Psoas muscle (tissue), 7 donors: ENCODE measurements at regions not wholly inside any gene's neighbourhood (a gene's known extent, or its start where the extent isn't known, plus 50 kb on each side); places are given as distances from the start of the nearest gene placed in this dataset.

Source experiments
- ATAC-seq, 4 donors: fragments of 200-7000 bp; cut with Tn5 transposase; one replicate each; pipeline ENCODE4 v1.9.1; 2020; ENCODE audit warnings: moderate library complexity in 3 of 4, mild to moderate bottlenecking in 2 of 4
- DNase-seq, 2 donors: peaks; one replicate each; pipeline ENCODE4 v3.0.0-alpha.2; 2020
- H3K27ac ChIP-seq: fragments of 200-600 bp; one replicate; pipeline ENCODE4 v1.8.0; 2022
- H3K27me3 ChIP-seq, 3 donors: fragments of 200-600 bp in 1 of 3; one replicate each; pipeline versions ENCODE4 v1.6.1 to v1.8.0; 2013 to 2022; ENCODE audit warnings: low read length in 2 of 3, mild to moderate bottlenecking in 2 of 3, moderate library complexity in 1 of 3; ENCODE audit not compliant: insufficient read depth in 3 of 3
- H3K36me3 ChIP-seq, 2 donors: fragments of 200-600 bp in 1 of 2; one replicate each; pipeline versions ENCODE4 v1.6.1 to v1.8.0; 2013 to 2022; ENCODE audit warnings: low read depth in 1 of 2, mild to moderate bottlenecking in 1 of 2, moderate library complexity in 1 of 2; ENCODE audit not compliant: insufficient read depth in 1 of 2
- H3K4me1 ChIP-seq: fragments of 200-600 bp; one replicate; pipeline ENCODE4 v1.8.0; 2022
- H3K4me3 ChIP-seq: fragments of 200-600 bp; one replicate; pipeline ENCODE4 v1.8.0; 2022; ENCODE audit warnings: mild to moderate bottlenecking
- H3K9me3 ChIP-seq: fragments of 200-600 bp; one replicate; pipeline ENCODE4 v1.8.0; 2022
- CTCF ChIP-seq: fragments of 200-600 bp; IDR thresholded peaks from one replicate; pipeline ENCODE4 v1.8.0; 2022; ENCODE audit warnings: antibody characterized with exemption
- WGBS, 3 donors: extraction: QIAGEN DNeasy Blood & Tissue Kit; methylation state at CpG; one replicate each; pipeline versions ENCODE4 v1.1.6 to v1.1.7; 2013; 5-methylcytosine and 5-hydroxymethylcytosine counted together
- intact Hi-C, 2 donors: fragments of 100-400 bp; cut with DNase I; formaldehyde crosslinking; loops; one replicate each; pipeline versions ENCODE4 v1.11.0 to v1.14.2; 2022
- donor health status: healthy with polysubstance abuse.
- donor health status: DM: no; HTN: no; CAD: no; lungs with moderate emphysema.
- donor health status: Bipolar disorder and iron deficiency.
- donor health status: healthy.
- donor health status: DM: yes; HTN: yes; CAD: no.
- donor health status: DM: no; HTN: no; CAD: no.
- donor health status: DM: yes; HTN: yes; CAD: no.

DNA sequence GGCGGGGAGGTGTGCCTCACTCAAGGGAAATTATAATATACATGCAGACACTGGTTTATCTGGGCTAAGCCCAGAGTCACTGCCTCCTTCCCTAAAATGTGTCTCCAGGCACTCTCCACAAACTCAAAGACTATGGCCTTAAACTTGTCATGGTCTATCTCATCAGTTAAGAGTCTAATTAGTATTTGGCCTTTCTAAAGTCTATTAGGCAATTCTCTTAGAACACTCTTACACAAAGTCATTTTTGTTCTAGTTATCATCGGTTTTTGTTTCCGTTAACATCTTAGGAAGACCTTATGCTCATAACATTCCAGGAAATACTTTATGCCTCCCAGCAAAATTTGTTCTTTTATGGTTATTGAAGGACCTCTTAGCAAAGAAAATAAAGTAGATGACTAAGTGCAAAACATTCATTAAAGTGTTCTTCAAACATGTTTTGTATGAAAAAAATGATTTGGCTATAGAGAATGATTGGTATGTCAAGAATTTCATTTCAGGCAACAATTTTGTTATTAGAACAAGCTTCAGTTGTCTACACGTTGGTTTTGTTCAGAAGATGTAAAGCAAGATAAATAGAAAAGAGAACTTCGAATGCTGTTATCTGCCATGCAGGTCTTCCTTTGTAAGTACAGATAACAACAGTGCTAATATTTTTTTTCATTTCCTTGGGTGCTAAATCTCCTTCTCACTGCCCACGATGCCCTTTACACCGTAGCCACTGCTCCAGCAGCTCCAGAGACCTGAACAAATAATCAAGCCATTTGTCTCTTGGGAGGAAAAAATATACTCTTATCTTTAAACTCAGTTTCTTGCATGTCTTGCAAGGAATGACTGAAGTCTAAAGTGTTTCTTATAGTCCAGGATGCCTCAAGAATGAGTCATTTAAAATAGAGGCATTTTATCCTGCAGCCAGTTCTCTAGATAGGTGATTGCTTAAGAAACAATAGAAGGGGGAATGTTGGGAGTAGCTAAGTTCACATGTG, 170.4 kb downstream of the HTR1B start:
- TF ChIP-seq CTCF: no peak
- no peaks in the 10 kb centered on the region for H3K27me3 ChIP-seq
- WGBS, 3 donors: 54 to 68% (median 57%) methylated on average over 7 of the region's 7 CpGs
- DNase-seq (no peak), ATAC-seq (no peak)
- no peaks in the 10 kb centered on the region for H3K9me3 ChIP-seq
- intact Hi-C loops: no loop called here
- H3K4me1 ChIP-seq: no peaks in the 10 kb centered on the region
- no peak overlapping the region for H3K4me3 ChIP-seq
- no peak overlapping the region for H3K27ac ChIP-seq
- no peaks in the 10 kb centered on the region for H3K36me3 ChIP-seq

DNA sequence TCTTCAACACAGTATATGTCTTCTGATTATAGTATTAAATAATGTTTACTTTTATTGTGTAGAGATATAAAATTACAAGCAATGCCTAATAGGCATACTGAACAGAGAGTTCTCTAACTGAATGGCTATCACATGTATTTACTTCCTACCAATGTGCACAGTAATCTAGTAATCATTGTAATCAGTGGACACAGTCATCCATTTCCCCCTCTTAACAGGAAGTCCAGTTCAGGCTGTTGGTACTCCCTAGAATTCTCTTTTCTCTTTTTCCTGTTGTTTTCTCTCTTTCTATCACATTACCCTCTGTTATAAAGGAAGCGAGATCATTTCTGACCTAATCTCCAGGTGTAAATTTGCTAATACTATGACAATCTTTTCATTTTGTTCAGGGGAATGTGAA, 172.5 kb downstream of the HTR1B start:
- H3K4me3 ChIP-seq: no peak overlapping the region
- WGBS, 3 donors: 86 to 88% (median 87%) methylated on average over 1 of the region's 1 CpG
- H3K4me1 ChIP-seq: no peaks in the 10 kb centered on the region
- no peak overlapping the region for H3K27ac ChIP-seq
- H3K9me3 ChIP-seq: no peaks in the 10 kb centered on the region
- H3K36me3 ChIP-seq: no peaks in the 10 kb centered on the region
- ATAC-seq: no peak
- intact Hi-C loops: no loop called here
- no peaks in the 10 kb centered on the region for H3K27me3 ChIP-seq
- no peak for TF ChIP-seq CTCF
- DNase-seq: no peak

GRCh38 chr6:77286541-77286940, 176.8 kb downstream of the HTR1B start:
- no peak for TF ChIP-seq CTCF

DNA sequence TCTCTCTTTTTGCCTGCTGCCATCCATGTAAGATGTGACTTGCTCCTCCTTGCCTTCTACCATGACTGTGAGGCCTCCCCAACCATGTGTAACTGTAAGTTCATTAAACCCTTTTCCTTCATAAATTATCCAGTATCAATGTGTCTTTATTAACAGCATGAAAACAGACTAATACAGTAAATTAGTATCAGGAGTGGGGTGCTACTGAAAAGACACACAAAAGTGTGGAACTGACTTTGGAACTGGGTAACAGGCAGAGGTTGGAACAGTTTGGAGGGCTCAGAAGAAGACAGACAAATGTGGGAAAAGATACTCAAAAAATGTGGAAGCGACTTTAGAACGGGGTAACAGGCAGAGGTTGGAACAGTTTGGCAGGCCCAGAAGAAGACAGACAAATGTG, 189.4 kb downstream of the HTR1B start:
- Histone ChIP-seq H3K4me1 (no peaks in the 10 kb centered on the region), H3K27me3 (no peaks in the 10 kb centered on the region), H3K36me3 (no peaks in the 10 kb centered on the region), H3K27ac (no peak overlapping the region), H3K9me3 (no peaks in the 10 kb centered on the region), H3K4me3 (no peak overlapping the region)
- TF ChIP-seq CTCF: no peak
- intact Hi-C loops: no loop called here
- DNase-seq: no peak
- WGBS, 3 donors: 85 to 94% (median 88%) methylated on average over 2 of the region's 2 CpGs
- ATAC-seq: no peak

More at GRCh38 chr6:77286541-77286940, 176.8 kb downstream of the HTR1B start:
- H3K36me3 ChIP-seq: no peaks in the 10 kb centered on the region
- H3K4me1 ChIP-seq: no peaks in the 10 kb centered on the region
- no peaks in the 10 kb centered on the region for H3K9me3 ChIP-seq
- intact Hi-C loops: no loop called here
- no peak overlapping the region for H3K27ac ChIP-seq
- DNase-seq: no peak
- ATAC-seq: no peak
- WGBS, 3 donors: 88 to 91% (median 88%) methylated on average over 3 of the region's 3 CpGs
- no peaks in the 10 kb centered on the region for H3K27me3 ChIP-seq
- no peak overlapping the region for H3K4me3 ChIP-seq
